ENCODE measurements at regions not wholly inside any gene's neighbourhood (a gene's known extent, or its start where the extent isn't known, plus 50 kb on each side); places are given as distances from the start of the nearest gene placed in this dataset.
"Not testable (repeated sequence)": the region's sequence is repeated elsewhere in the genome, so short reads cannot be mapped to it uniquely, and the experiment has no call there.

DNA sequence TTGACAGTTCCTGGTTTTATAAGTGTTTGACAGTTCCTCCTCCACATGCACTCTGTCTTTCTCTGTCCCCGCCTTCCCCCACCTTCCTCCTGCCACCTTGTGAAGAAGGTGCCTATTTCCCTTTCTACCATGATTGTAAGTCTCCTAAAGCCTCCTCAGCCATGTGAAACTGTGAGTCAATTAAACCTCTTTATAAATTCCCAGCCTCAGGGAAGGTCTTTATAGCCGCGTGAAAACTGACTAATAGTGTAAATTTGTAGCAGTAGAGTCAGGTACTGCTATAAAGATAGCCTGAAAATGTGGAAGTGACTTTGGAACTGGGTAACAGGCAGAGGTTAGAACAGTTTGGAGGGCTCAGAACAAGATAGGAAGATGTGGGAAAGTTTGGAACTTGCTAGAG is 88.7 kb upstream of the ADORA2B start:
- DNase-seq (ENCODE audit: low read depth, low spot score); H3K4me3 ChIP-seq (ENCODE audit: low read length): not testable (repeated sequence)

DNA sequence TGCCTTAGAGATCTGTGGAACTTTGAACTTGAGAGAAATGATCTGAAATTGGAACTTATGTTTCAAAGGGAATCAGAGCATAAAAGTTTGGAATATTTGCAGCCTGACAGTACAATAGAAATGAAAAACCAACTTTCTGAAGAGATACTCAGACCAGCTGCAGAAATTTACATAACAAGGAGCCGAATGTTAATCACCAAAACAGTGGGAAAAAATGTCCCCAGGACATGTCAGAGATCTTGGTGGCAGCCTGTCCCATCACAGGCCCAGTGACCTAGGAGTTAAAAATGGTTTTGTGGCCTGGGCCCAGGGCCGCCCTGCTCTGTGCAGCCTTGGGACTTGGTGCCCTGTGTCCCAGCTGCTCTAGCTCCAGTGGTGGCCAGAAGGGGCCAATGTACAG is 88.2 kb upstream of the ADORA2B start:
- DNase-seq (ENCODE audit: low read depth, low spot score): not testable (repeated sequence)

DNA sequence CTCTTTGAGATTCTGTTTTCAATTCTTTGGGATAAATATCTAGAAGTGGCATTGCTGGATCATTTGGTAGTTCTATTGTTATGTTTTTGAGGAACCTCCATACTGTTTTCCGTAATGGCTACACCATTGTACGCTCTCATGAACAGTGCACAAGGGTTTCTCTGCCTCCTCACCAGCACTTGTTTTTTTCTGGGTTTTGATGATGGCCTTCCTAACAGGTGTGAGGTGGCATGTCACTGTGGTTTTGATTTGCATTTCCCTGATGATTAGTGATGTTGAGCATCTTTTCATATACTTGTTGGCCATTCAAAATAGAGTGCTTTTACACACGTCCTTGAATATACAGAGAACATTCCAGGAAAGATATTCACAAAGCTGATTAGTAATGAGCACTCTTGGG is 86.8 kb upstream of the ADORA2B start:
- not testable (repeated sequence) for H3K4me3 ChIP-seq (ENCODE audit: low read length); DNase-seq (ENCODE audit: low read depth, low spot score)

More for the DNA sequence above, 88.2 kb upstream of the ADORA2B start:
- H3K4me3 ChIP-seq (ENCODE audit: low read length): not testable (repeated sequence)

DNA sequence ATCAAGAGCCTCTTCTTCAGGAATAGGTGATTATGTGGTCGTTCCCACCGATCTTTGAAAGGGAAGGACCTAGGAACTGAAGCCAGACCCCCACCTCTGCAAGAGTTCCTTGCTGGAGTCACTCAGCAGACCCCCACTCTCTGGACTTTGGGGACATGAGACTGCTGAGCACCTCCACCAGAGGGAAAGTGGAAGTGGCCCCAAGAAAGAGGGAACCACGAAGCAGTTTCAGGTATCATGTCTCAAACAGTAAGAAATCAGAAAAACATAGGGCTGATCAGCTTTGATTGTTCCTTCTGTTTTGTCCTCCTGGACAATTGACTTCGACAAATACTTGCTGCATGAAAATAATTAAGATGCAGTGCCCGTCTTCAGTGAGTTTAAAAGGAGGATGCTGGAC is 84.2 kb upstream of the ADORA2B start:
- H3K4me3 ChIP-seq (ENCODE audit: low read length); DNase-seq (ENCODE audit: low read depth, low spot score): not testable (repeated sequence)

DNA sequence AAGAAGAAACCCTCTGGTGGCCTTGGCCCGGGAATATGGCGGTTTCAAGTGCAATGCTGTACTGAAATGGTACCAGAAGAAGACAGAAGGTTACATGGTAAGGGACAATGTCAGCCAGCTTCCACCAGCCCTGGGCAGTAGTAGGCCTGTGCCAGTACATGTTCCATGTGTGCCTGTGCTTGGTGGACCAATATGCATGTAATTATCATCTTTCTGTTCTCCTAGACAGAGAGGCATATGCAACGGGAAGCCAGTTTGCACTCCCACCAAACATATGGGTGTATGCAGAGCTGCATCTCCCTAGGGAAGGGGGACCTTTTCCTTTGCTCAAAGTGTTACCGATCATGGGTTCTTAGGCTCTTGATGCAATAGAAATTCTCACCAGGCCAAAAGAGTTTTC is 80.9 kb upstream of the ADORA2B start:
- H3K4me3 ChIP-seq (ENCODE audit: low read length); DNase-seq (ENCODE audit: low read depth, low spot score): not testable (repeated sequence)

DNA sequence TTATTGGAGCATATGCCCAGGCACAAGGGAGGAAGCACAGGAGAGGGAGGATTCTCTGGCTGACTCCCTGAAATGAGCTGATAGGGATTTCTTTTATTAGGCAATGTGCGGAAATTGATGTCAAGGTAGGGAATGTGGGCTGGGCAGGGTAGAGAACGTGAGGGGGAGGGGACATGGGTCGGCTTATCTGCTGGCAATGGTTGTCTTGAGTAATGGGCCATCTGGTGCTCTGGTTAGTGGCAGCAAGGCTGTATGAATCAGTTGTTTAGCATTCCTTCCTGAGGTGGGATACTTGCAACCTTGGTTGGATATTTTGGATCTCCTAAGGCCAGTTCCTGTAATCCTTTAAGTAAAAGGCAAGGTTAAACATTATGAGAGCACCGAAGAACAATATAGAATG is 80.5 kb upstream of the ADORA2B start:
- not testable (repeated sequence) for DNase-seq (ENCODE audit: low read depth, low spot score); H3K4me3 ChIP-seq (ENCODE audit: low read length)

DNA sequence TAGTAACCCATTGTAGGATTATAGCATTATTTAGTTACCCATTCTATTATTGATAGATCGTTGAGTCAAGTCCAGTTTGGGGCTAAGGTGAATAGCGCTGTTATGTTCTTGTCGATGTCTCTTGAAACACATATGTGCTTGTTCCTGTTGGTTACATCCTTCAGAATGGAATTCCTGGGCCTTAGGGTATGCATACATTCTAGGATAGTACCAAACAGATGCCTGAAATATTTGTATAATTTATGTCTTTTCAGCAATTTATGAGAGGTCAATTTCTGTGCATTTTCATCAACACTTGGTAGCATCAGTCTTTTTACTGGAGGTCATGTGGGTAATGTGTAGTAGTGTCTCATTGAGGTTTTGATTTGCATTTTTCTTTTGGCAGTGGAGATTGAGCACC is 78.9 kb upstream of the ADORA2B start:
- not testable (repeated sequence) for DNase-seq (ENCODE audit: low read depth, low spot score); H3K4me3 ChIP-seq (ENCODE audit: low read length)

DNA sequence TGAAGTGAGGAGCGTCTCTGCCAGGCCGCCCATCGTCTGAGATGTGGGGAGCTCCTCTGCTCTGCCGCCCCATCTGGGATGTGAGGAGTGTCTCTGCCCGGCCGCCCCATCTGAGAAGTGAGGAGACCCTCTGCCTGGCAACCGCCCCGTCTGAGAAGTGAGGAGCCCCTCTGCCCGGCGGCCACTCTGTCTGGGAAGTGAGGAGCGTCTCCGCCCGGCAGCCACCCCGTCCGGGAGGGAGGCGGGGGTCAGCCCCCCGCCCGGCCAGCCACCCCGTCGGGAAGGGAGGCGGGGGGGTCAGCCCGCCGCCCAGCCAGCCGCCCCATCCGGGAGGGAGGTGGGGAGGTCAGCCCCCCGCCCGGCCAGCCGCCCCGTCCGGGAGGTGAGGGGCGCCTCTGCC is 77.6 kb upstream of the ADORA2B start:
- H3K4me3 ChIP-seq (ENCODE audit: low read length); DNase-seq (ENCODE audit: low read depth, low spot score): not testable (repeated sequence)

DNA sequence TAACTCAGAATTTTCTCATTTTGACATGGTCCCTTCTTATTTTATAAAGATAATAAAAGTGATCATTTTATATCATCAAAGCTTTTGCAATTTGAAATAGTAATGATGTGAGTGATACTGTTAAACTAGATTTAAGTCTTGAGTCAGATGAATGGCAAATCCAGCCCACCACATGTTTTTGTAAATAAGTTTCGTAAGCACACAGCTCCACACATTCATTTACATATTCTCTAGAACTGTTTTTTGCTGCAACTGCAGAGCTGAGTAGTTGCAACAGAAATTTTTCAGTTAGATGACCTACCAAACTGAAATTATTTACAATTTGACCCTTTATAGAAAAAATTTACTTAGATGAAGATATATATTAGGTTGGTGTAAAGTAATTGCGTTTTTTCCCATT is 75.1 kb upstream of the ADORA2B start:
- not testable (repeated sequence) for DNase-seq (ENCODE audit: low read depth, low spot score); H3K4me3 ChIP-seq (ENCODE audit: low read length)

DNA sequence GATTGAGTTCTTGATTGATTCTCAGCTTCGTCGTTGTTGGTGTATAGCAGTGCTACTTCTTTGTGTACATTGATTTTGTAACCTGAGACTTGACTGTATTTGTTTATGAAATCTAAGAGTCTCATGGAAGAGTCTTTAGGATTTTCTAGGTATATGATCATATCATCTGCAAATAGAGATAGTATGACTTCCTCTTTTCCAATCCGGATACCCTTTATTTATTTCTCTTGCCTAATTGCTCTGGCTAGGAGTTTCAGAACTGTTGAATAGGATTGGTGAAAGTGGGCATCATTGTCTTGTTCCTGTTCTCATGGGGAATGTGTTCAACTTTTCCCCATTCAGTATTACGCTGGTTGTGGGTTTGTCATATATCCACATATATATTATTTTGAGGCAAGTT is 72.3 kb upstream of the ADORA2B start:
- not testable (repeated sequence) for H3K4me3 ChIP-seq (ENCODE audit: low read length); DNase-seq (ENCODE audit: low read depth, low spot score)

DNA sequence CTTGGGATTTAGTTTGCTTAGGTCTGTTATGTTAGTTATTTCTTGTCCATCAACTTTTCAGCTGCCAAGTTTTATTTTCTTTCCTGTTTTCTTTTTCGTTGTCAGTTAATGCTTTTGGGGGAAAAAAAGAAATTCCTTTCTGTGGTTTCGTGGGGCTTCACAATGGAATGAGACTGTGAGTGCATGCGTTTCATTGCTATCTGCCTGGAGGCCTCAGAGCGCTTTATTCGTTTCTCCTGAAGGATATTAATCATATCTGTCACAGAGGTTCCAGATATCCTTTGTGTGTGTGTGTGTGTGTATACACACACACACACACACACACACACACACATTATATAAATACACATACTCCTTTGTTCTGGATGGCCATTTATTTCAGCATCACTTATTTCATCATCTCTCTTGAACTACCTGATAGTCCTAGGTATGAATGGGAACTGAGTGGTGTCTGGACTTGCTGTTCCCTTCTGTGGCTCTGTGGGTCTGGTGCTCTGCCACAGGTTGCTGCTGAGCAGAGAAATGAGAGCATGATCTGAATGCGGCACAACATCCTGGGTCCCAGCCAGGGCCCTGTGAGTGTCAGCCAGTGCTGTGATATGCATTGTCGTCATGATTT is 66.9 kb upstream of the ADORA2B start:
- DNase-seq (ENCODE audit: low read depth, low spot score): not testable (repeated sequence)

DNA sequence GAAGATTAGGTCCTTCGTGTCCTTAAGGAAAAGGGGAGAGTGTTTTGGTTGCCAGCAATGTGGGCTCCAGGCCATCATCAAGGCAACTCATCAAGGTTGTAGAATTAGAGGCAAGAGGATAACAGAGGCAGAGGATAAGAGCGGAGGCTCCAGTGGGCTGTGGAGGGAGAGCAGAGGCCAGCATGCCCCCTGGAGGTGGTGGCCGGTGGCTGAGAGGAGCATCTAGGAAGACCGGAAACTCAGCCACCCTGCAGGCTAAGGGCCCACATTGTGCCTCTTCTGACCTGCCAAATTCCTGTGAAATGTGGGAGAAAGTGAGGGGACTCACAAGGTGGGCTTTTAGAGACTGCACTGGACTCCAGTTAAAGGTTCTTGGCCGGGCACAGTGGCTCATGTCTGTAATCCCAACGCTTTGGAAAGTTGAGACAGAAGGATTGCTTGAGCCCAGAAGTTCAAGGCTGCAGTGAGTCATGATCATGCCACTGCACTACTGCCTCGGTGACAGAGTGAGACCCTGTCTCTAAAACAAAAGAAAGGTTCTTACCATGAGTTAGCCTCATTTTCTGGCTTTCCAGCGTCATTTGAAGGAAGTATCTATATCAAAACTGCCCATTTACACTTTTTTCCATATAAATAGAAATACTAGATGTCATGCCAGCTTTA is 62.7 kb upstream of the ADORA2B start:
- DNase-seq (ENCODE audit: low read depth, low spot score): no peak
- H3K4me3 ChIP-seq (ENCODE audit: low read length): no peak overlapping the region

More for the DNA sequence above, 66.9 kb upstream of the ADORA2B start:
- H3K4me3 ChIP-seq (ENCODE audit: low read length): not testable (repeated sequence)

DNA sequence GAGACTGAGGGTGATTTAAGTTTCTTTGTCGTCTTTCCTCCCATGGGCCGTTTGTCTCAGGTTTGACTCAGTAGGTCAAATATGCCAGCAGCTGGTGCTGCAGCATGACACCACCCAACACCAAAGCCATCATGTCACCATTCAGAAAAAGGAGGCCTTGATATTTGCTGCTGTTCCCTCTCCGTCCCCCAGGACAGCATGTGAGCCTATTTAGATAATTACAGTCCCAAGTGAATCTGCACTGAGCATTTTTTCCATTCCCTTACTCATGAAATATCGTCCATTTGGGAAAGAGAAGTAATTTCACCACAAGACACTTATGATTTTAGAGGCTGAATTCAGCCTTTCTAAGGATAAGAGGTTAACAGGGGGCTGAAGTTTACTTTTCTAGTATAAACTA is 62.2 kb upstream of the ADORA2B start:
- DNase-seq (ENCODE audit: low read depth, low spot score): no peak
- H3K4me3 ChIP-seq (ENCODE audit: low read length): no peak overlapping the region

DNA sequence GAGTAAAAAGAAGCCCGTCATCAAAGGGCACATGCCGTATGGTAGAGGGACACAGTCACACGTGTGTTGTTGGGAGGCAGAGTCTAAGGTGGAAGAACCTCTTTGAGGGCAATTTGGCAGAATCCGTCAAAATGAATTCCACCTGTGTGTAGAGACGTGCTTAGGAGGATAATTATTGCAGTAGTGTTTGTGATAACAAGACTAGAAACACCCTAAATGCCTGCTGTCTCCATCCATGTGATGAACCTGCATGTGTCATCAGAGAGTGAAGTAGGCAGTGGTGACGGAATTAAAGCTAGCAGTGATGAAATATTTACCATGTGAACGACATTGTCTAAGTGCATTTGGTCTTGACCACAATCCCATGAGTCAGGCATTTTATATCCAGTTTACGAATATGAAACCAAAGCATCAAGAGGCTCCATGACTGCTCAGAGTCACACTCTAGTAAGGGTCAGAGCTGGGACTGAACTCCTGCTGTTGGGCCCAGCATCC is 61.3 kb upstream of the ADORA2B start:
- DNase-seq (ENCODE audit: low read depth, low spot score): no peak
- no peak overlapping the region for H3K4me3 ChIP-seq (ENCODE audit: low read length)

DNA sequence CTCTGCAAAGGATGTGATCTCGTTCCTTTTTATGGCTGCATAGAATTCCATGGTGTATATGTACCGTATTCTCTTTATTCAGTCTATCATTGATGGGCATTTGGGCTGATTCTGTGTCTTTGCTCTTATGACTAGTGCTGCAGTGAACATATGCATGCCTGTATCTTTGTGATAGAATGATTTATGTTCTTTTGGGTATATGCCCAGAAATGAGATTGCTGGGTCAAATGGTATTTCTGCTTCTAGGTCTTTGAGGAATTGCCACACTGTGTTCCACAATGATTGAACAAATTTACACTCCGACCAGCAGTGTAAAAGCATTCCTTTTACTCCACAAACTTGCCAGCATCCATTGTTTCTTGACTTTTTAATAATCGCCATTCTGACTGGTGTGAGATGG is 60.2 kb upstream of the ADORA2B start:
- no peak for DNase-seq (ENCODE audit: low read depth, low spot score)

DNA sequence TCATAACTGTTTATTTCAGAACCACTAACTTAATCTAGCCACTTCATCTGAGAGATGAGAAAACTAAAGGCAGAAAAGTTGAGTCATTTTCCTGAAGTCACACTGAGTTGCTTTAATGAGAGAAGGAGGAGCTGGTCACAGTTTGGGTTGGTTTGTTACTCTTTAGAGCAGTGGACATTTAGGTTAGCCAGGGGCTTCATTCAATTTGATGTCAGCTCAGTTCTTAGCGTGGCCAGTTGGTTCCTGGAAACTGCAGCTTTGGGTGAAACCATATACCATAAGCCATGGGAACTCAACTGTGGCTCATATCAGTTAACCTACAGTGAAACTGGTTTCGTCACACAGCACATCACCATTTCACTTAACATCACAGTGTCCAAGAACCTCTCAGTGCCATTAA is 59.2 kb upstream of the ADORA2B start:
- no peak overlapping the region for H3K4me3 ChIP-seq (ENCODE audit: low read length)
- no peak for DNase-seq (ENCODE audit: low read depth, low spot score)

More for the DNA sequence above, 60.2 kb upstream of the ADORA2B start:
- no peak overlapping the region for H3K4me3 ChIP-seq (ENCODE audit: low read length)

DNA sequence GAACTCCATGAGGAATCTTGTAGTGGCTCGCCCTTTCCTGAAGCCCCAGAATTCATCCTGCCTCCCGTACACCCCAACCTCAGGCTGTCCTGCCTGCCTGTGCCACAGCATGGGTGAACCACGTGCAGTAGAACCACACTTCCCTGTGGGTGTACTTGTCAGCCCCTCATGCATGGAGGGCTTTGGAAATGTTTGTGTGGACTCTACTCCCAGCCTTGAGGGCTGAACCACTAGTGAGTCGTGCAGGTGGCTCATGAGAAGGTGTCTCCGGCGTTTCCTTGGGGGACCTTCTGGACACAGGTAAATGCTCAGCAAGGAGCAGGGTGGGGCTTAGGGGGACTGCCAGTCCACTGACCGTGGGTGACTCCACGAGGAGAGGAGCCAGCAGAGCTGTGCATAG is 58.7 kb upstream of the ADORA2B start:
- no peak overlapping the region for H3K4me3 ChIP-seq (ENCODE audit: low read length)
- no peak for DNase-seq (ENCODE audit: low read depth, low spot score)

DNA sequence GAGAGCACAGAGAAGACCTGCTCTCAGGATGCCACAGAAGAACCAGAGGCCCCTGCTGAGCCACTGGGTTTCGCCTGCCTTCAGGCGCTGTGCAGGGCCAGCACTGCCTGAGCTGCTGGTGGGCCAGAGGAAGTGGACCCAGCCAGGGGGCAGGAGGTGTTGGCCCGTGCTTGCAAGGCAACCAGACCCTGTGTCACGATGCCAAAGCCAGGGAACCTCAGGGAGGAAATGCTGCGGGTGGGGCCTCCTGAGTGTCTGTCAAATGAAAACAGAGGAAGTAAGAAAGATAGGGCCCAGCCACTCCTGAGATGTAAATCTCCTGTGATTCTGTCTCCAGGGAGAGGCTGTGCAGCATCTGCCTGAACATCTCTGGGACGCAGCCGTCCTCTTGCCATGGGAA is 58.1 kb upstream of the ADORA2B start:
- no peak for DNase-seq (ENCODE audit: low read depth, low spot score)
- no peak overlapping the region for H3K4me3 ChIP-seq (ENCODE audit: low read length)

DNA sequence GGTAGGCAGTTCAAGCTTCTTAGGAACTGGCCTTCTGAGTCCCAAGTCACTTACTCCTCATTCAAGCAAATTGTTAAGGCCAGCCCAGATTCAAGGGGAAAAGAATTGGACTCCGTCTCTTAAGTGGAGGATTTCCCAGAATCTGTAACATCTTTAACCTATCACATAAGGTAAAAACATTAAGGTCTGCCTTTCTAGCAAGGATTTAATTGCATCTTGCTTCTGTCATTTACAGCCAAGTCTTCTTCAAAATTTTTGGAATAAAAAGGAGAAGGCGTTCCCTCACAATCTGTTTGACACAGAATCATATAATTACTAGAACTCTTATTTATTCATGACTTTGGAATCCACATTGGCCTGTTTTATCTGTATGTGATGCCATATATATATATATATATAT is 56.5 kb upstream of the ADORA2B start:
- no peak for DNase-seq (ENCODE audit: low read depth, low spot score)
- H3K4me3 ChIP-seq (ENCODE audit: low read length): no peak overlapping the region

DNA sequence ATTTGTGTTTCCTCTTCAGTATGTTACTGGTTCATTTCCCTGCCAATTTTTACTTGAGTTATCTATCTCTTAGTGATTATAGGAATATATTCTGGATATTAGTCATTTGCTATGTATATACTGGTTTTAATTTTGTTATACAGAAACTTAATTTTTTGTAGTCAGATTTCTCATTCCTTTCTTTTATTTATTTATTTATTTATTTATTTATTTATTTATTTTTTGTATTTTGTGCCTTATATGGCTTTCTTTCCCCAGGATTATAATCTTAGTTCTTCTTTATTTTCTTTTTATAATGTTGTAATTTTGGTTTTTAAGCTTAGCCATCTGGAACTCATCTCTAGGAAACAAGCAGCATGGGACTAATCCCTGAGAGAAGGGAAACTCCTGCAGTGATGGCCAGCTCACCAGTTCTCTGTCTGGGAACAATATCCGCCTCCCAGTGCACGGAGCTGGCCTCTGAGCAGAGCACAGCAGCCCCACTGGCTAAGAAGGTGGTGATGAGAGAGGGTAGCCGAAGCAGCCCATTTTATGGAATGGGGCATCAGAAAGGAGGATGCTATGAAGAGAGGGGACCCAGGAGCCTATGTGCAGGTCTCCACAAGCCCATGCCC is 54.5 kb upstream of the ADORA2B start:
- no peak overlapping the region for H3K4me3 ChIP-seq (ENCODE audit: low read length)
- no peak for DNase-seq (ENCODE audit: low read depth, low spot score)

Data from Jurkat, Clone E6-1 (cell line).